ENCODE measurements at regions not wholly inside any gene's neighbourhood (a gene's known extent, or its start where the extent isn't known, plus 50 kb on each side); places are given as distances from the start of the nearest gene placed in this dataset.

DNA sequence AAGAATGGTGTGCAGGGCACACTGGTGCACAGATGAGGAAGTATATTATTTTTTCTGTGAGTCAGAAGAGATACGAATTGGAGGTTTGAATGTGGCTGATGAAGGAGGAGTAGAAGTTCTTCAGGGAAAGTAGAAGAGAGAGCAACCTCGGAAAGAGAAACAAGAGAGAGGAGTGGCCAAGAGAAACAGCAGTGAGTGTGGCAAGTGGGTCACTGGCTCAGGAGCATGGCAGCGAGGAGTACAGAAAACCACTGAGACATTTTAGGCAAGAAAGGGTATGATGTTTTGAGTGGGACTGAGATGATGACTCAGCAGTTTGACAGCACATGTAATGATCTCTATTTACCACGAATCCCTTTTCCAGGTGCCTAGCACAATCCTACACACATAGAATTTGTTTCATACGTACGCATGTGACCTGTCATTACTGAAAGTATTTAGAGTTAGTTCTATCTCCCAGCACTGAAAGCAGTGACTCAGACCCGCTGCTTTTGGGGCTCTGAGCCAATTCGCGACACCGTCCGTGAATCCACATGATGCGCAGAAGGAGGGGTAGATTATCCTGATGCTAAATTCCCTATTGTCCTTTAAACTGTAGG is 915.4 kb downstream of the DCDC2C start:
- DNase-seq (no peak), ATAC-seq (ENCODE audit: low read depth) (no peak)
- intact Hi-C loops (cut with micrococcal nuclease) = no loop called here
- Mint-ChIP-seq H3K9me3 (peaks cover 3% of the 10 kb centered on the region), H3K36me3 (ENCODE audit: low read depth) (no peaks in the 10 kb centered on the region), H3K4me1 (no peaks in the 10 kb centered on the region), H3K27ac (no peak overlapping the region), H3K4me3 (no peak overlapping the region), H3K27me3 (no peaks in the 10 kb centered on the region)
- ChIA-PET CTCF (no interaction called here), POLR2A (no interaction called here)
- TF ChIP-seq, protein P1, sequence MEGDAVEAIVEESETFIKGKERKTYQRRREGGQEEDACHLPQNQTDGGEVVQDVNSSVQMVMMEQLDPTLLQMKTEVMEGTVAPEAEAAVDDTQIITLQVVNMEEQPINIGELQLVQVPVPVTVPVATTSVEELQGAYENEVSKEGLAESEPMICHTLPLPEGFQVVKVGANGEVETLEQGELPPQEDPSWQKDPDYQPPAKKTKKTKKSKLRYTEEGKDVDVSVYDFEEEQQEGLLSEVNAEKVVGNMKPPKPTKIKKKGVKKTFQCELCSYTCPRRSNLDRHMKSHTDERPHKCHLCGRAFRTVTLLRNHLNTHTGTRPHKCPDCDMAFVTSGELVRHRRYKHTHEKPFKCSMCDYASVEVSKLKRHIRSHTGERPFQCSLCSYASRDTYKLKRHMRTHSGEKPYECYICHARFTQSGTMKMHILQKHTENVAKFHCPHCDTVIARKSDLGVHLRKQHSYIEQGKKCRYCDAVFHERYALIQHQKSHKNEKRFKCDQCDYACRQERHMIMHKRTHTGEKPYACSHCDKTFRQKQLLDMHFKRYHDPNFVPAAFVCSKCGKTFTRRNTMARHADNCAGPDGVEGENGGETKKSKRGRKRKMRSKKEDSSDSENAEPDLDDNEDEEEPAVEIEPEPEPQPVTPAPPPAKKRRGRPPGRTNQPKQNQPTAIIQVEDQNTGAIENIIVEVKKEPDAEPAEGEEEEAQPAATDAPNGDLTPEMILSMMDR (IDR thresholded peaks at IDR 0.05) = no peak

DNA sequence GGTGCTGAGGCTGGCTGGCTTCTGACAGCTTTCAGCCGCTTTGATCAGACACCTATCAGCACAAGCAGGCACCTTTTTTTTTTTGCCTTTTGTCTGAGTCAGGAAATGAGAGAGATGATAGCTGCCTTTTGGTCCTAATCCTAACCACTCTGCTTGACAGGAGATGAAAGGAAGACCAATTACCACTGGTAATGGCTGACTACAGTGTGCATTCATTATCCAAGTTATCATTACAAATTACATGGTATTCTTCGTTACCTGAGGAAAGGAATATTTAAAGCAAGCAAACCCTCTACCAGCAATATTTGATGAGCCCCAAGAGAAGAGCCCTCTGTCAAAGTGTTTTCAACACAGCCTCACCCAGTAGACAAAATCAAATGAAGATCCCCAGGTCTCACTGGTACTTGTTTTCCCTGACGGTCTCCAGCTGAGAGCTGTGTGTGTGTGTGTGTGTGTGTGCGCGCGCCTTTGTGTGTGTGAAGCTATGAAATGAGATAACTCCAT is 925.7 kb downstream of the DCDC2C start:
- no peak overlapping the region for H3K4me3 Mint-ChIP-seq
- ChIA-PET POLR2A (no interaction called here), CTCF (no interaction called here)
- TF ChIP-seq, protein P1 (IDR thresholded peaks at IDR 0.05) = no peak
- intact Hi-C loops (cut with micrococcal nuclease) = no loop called here
- no peaks in the 10 kb centered on the region for H3K27me3 Mint-ChIP-seq
- no peak overlapping the region for H3K27ac Mint-ChIP-seq
- no peak for ATAC-seq (ENCODE audit: low read depth)
- H3K36me3 Mint-ChIP-seq (ENCODE audit: low read depth) = no peaks in the 10 kb centered on the region
- no peaks in the 10 kb centered on the region for H3K9me3 Mint-ChIP-seq
- DNase-seq = no peak
- H3K4me1 Mint-ChIP-seq = no peaks in the 10 kb centered on the region

DNA sequence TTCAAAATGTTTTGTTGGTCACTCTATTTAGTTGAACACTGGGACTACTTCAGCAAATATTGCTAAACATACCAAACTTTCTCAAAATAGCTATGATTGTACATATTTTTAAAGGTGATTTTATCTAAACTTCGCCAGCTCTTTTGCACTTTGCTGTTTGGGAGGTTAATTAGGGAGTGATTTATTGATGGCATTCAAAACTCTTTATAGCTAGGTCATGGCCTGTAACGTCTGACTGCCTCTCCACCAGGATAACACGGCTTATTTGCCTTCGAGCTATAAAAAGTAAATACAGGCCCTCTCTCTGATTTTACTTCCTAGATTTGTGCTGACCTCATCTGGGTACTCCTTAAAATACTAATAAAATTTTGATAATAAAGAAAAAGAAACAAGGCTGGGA is 931.9 kb downstream of the DCDC2C start:
- Mint-ChIP-seq H3K27me3 (no peaks in the 10 kb centered on the region), H3K27ac (no peak overlapping the region), H3K4me1 (no peaks in the 10 kb centered on the region), H3K36me3 (ENCODE audit: low read depth) (no peaks in the 10 kb centered on the region), H3K9me3 (peaks cover 3% of the 10 kb centered on the region), H3K4me3 (no peak overlapping the region)
- intact Hi-C loops (cut with micrococcal nuclease) = no loop called here
- TF ChIP-seq, protein P1 (IDR thresholded peaks at IDR 0.05) = no peak
- DNase-seq (no peak), ATAC-seq (ENCODE audit: low read depth) (no peak)
- ChIA-PET POLR2A (no interaction called here), CTCF (no interaction called here)

DNA sequence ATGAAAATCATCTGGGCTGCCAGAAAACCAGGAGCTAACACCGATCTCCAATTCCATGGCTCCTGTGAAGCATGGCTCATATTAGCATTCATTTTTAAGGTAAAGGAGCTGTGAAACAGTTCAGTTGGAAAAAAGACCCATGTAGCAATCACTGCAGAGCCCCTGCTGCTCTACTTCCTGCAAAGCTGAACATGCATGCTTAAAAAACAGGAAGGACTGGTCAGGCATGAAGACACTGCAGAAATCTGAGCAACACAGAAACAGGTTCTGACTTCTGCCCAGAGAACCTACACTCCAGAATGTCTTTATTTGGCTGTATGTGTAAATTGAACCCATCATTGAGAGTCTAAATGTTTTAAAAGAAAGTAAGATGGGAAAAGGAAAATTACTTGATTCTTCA is 950.6 kb downstream of the DCDC2C start:
- POLR2A ChIA-PET = no interaction called here
- no peaks in the 10 kb centered on the region for H3K27me3 Mint-ChIP-seq
- DNase-seq (no peak), ATAC-seq (ENCODE audit: low read depth) (no peak)
- H3K4me1 Mint-ChIP-seq = peaks cover 2% of the 10 kb centered on the region
- no peak overlapping the region for H3K27ac Mint-ChIP-seq
- intact Hi-C loops (cut with micrococcal nuclease) = no loop called here
- no peaks in the 10 kb centered on the region for H3K9me3 Mint-ChIP-seq
- H3K4me3 Mint-ChIP-seq = no peak overlapping the region
- CTCF ChIA-PET = no interaction called here
- no peaks in the 10 kb centered on the region for H3K36me3 Mint-ChIP-seq (ENCODE audit: low read depth)
- TF ChIP-seq, protein P1 (IDR thresholded peaks at IDR 0.05) = no peak

DNA sequence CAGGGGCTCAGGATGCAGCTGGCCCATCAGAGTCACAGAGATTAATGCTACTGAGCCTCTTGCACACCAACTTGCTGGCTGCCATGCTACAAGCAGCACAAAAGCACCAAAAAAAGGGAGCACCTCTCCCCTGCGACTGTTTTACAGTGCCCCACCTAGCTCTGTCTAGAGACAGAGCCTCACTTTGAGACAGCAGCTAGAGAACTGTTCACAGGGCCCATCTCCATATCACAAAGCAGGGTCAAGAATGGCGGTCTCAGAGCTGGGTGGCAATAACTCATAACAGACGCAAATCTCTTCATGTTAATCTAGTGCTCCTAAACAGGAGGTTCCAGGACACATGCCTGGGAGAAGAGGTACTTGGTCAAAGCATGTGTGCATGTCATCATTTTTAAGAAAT is 953.0 kb downstream of the DCDC2C start:
- ATAC-seq (ENCODE audit: low read depth) = no peak
- intact Hi-C loops (cut with micrococcal nuclease) = no loop called here
- no peak for DNase-seq
- H3K9me3 Mint-ChIP-seq = peaks cover 2% of the 10 kb centered on the region
- no peak overlapping the region for H3K4me3 Mint-ChIP-seq
- no peaks in the 10 kb centered on the region for H3K36me3 Mint-ChIP-seq (ENCODE audit: low read depth)
- CTCF ChIA-PET = no interaction called here
- H3K4me1 Mint-ChIP-seq = peaks cover 2% of the 10 kb centered on the region
- H3K27ac Mint-ChIP-seq = no peak overlapping the region
- TF ChIP-seq, protein P1 (IDR thresholded peaks at IDR 0.05) = no peak
- no peaks in the 10 kb centered on the region for H3K27me3 Mint-ChIP-seq
- POLR2A ChIA-PET = no interaction called here

Measured in activated B cell treated with CpG ODN at 0.5 μM for 24 hours (primary cell).